ENCODE measurements at regions not wholly inside any gene's neighbourhood (a gene's known extent, or its start where the extent isn't known, plus 50 kb on each side); places are given as distances from the start of the nearest gene placed in this dataset.

- DNase-seq (ENCODE audit: low spot score) = no peak
Measured at GRCh38 chr12:47410383-47410782, 295.4 kb downstream of the RPAP3 start.

GRCh38 chr12:47409310-47409987 is 296.4 kb downstream of the RPAP3 start:
- no peak for DNase-seq (ENCODE audit: low spot score)

GRCh38 chr12:47408171-47408871 is 297.5 kb downstream of the RPAP3 start:
- DNase-seq (ENCODE audit: low spot score) = peak; percentile 72

- DNase-seq (ENCODE audit: low spot score) = no peak
Measured at GRCh38 chr12:47407463-47408129, 298.2 kb downstream of the RPAP3 start.

GRCh38 chr12:47403681-47404080 is 302.1 kb downstream of the RPAP3 start:
- no peak for DNase-seq (ENCODE audit: low spot score)

GRCh38 chr12:47401196-47401595 is 304.6 kb downstream of the RPAP3 start:
- peak; percentile 15 for DNase-seq (ENCODE audit: low spot score)

- no peak for DNase-seq (ENCODE audit: low spot score)
Measured at GRCh38 chr12:47400266-47400665, 305.6 kb downstream of the RPAP3 start.

- DNase-seq (ENCODE audit: low spot score) = peak; percentile 53
Measured at GRCh38 chr12:47397664-47398281, 308.1 kb downstream of the RPAP3 start.

- DNase-seq (ENCODE audit: low spot score) = no peak
Measured at GRCh38 chr12:47396902-47397663, 308.7 kb downstream of the RPAP3 start.

GRCh38 chr12:47394070-47394469 is 311.8 kb downstream of the RPAP3 start:
- DNase-seq (ENCODE audit: low spot score) = no peak

GRCh38 chr12:47393403-47393790 is 312.4 kb downstream of the RPAP3 start:
- DNase-seq (ENCODE audit: low spot score) = no peak

- no peak for DNase-seq (ENCODE audit: low spot score)
Measured at GRCh38 chr12:47391566-47391965, 311.8 kb upstream of the AMIGO2 start.

GRCh38 chr12:47388712-47389111 is 309.0 kb upstream of the AMIGO2 start:
- DNase-seq (ENCODE audit: low spot score) = no peak

GRCh38 chr12:47387994-47388393 is 308.2 kb upstream of the AMIGO2 start:
- DNase-seq (ENCODE audit: low spot score) = no peak

GRCh38 chr12:47385653-47386052 is 305.9 kb upstream of the AMIGO2 start:
- no peak for DNase-seq (ENCODE audit: low spot score)

- DNase-seq (ENCODE audit: low spot score) = no peak
Measured at GRCh38 chr12:47383942-47384341, 304.2 kb upstream of the AMIGO2 start.

- DNase-seq (ENCODE audit: low spot score) = peak; percentile 15
Measured at GRCh38 chr12:47382305-47382704, 302.5 kb upstream of the AMIGO2 start.

GRCh38 chr12:47378907-47379306 is 299.1 kb upstream of the AMIGO2 start:
- DNase-seq (ENCODE audit: low spot score) = no peak

- no peak for DNase-seq (ENCODE audit: low spot score)
Measured at GRCh38 chr12:47378222-47378582, 298.4 kb upstream of the AMIGO2 start.

GRCh38 chr12:47377414-47378221 is 297.9 kb upstream of the AMIGO2 start:
- no peak for DNase-seq (ENCODE audit: low spot score)

GRCh38 chr12:47376927-47377326 is 297.2 kb upstream of the AMIGO2 start:
- DNase-seq (ENCODE audit: low spot score) = no peak

Measured in NAMALWA (cell line).